PC-9 (cell line): ENCODE measurements at regions not wholly inside any gene's neighbourhood (a gene's known extent, or its start where the extent isn't known, plus 50 kb on each side); places are given as distances from the start of the nearest gene placed in this dataset.

Experiments
- EZH2 ChIP-seq: fragments of 200-600 bp; sonication (generic); IDR thresholded peaks from 2 replicates; pipeline ENCODE4 v1.8.0; 2017; ENCODE audit warnings: antibody characterized with exemption, low read depth
- TF ChIP-seq, protein P1 (sequence below): fragments of 200-600 bp; sonication (generic); conservative IDR thresholded peaks from 2 replicates; pipeline ENCODE4 v1.6.1; 2017; ENCODE audit warnings: mixed run types, antibody characterized with exemption, mild to moderate bottlenecking, moderate library complexity

DNA sequence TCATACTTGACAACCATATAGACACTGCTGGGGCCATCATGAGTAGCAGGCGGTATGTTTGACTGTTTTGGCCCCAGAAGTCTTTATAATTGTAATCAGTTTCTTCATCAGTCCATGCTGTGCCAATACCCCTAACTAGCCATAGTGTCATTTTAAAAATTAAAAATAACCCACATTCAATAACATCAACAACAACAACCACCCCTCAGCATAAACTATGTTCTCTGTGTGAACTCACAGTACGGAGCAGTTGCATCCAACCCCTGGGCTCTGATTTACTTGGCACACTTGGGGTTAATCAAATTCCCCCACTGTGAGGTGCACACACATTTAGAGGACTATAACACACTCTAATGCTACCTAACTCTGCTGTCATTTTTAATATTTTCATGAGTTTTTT lies 553.7 kb downstream of the USP25 start:
- TF ChIP-seq, protein P1, sequence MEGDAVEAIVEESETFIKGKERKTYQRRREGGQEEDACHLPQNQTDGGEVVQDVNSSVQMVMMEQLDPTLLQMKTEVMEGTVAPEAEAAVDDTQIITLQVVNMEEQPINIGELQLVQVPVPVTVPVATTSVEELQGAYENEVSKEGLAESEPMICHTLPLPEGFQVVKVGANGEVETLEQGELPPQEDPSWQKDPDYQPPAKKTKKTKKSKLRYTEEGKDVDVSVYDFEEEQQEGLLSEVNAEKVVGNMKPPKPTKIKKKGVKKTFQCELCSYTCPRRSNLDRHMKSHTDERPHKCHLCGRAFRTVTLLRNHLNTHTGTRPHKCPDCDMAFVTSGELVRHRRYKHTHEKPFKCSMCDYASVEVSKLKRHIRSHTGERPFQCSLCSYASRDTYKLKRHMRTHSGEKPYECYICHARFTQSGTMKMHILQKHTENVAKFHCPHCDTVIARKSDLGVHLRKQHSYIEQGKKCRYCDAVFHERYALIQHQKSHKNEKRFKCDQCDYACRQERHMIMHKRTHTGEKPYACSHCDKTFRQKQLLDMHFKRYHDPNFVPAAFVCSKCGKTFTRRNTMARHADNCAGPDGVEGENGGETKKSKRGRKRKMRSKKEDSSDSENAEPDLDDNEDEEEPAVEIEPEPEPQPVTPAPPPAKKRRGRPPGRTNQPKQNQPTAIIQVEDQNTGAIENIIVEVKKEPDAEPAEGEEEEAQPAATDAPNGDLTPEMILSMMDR = no peak
- TF ChIP-seq EZH2 = no peak
